SK-N-SH (cell line): ENCODE measurements at regions not wholly inside any gene's neighbourhood (a gene's known extent, or its start where the extent isn't known, plus 50 kb on each side); places are given as distances from the start of the nearest gene placed in this dataset.

Source experiments
- EP300 ChIP-seq, 2 experiments: IDR thresholded peaks; 2 replicates each; pipeline versions ENCODE4 v1.4.0 to v1.6.1; 2012; ENCODE audit warnings: borderline replicate concordance in 1 of 2, low read depth in 1 of 2, low read length in 1 of 2
- EZH2phosphoT487 ChIP-seq: fragments of 200-600 bp; sonication (generic); IDR thresholded peaks from 2 replicates; pipeline ENCODE4 v1.6.1; 2017; ENCODE audit warnings: low read depth, mixed run types, mild to moderate bottlenecking, antibody characterized with exemption, moderate library complexity, borderline replicate concordance
- FOXJ3 ChIP-seq: sonication (generic); formaldehyde crosslinking; IDR thresholded peaks from 2 replicates; pipeline ENCODE4 v1.5.1; 2020; ENCODE audit warnings: mild to moderate bottlenecking, missing genetic modification reagents
- MEF2A ChIP-seq: IDR thresholded peaks from 2 replicates; pipeline ENCODE4 v1.4.0; 2012; ENCODE audit warnings: low read depth, borderline replicate concordance
- NFIC ChIP-seq: IDR thresholded peaks from 2 replicates; pipeline ENCODE4 v1.4.0; 2012; ENCODE audit warnings: borderline replicate concordance
- POLR2AphosphoS5 ChIP-seq: IDR thresholded peaks from 2 replicates; pipeline ENCODE4 v1.6.1; 2012; ENCODE audit warnings: low read depth, low read length
- TF ChIP-seq, protein P1 (sequence below): fragments of 200-600 bp; sonication (generic); IDR thresholded peaks from 2 replicates; pipeline ENCODE4 v1.6.1; 2017; ENCODE audit warnings: antibody characterized with exemption, mild to moderate bottlenecking, moderate library complexity
- TF ChIP-seq, protein P2 (sequence below): IDR thresholded peaks from 2 replicates; pipeline ENCODE4 v1.4.0; 2012; ENCODE audit warnings: low read depth
- TF ChIP-seq, protein P3 (sequence below): IDR thresholded peaks from 2 replicates; pipeline ENCODE4 v1.4.0; 2012; ENCODE audit warnings: low read depth, borderline replicate concordance
- TF ChIP-seq, protein P4 (sequence below): IDR thresholded peaks from 2 replicates; pipeline ENCODE4; 2012

DNA sequence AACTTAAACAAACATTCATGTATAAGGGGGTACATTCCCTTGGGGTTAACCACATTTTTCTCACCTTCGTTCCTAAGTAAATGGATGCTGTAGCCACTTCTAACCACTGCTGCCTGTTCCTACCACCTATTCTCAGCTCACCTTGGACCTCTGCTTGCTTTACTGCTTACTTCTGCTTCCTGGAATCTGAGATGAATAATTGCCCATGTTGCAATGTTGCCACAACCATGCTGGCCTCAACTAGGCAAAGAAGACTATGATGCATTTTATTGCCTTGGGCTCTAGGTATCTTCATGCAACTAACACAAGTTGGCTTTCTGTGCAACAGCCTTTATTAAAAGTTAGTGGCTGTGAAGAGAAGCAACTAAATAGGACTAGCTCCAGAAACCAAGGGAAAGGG is 106.3 kb upstream of the TCF4 start:
- TF ChIP-seq, protein P1, sequence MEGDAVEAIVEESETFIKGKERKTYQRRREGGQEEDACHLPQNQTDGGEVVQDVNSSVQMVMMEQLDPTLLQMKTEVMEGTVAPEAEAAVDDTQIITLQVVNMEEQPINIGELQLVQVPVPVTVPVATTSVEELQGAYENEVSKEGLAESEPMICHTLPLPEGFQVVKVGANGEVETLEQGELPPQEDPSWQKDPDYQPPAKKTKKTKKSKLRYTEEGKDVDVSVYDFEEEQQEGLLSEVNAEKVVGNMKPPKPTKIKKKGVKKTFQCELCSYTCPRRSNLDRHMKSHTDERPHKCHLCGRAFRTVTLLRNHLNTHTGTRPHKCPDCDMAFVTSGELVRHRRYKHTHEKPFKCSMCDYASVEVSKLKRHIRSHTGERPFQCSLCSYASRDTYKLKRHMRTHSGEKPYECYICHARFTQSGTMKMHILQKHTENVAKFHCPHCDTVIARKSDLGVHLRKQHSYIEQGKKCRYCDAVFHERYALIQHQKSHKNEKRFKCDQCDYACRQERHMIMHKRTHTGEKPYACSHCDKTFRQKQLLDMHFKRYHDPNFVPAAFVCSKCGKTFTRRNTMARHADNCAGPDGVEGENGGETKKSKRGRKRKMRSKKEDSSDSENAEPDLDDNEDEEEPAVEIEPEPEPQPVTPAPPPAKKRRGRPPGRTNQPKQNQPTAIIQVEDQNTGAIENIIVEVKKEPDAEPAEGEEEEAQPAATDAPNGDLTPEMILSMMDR: no peak
- TF ChIP-seq EP300 (IDR thresholded peaks at IDR 0.05; ENCODE audit: borderline replicate concordance in 1 of 2, low read depth in 1 of 2, low read length in 1 of 2) (no peak), POLR2AphosphoS5 (no peak), NFIC (no peak), MEF2A (no peak), FOXJ3 (CRISPR knock-in tag) (no peak), EZH2phosphoT487 (no peak)
- TF ChIP-seq, protein P2, sequence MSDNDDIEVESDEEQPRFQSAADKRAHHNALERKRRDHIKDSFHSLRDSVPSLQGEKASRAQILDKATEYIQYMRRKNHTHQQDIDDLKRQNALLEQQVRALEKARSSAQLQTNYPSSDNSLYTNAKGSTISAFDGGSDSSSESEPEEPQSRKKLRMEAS: no peak
- TF ChIP-seq, protein P3, sequence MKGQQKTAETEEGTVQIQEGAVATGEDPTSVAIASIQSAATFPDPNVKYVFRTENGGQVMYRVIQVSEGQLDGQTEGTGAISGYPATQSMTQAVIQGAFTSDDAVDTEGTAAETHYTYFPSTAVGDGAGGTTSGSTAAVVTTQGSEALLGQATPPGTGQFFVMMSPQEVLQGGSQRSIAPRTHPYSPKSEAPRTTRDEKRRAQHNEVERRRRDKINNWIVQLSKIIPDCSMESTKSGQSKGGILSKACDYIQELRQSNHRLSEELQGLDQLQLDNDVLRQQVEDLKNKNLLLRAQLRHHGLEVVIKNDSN: no peak
- TF ChIP-seq, protein P4, sequence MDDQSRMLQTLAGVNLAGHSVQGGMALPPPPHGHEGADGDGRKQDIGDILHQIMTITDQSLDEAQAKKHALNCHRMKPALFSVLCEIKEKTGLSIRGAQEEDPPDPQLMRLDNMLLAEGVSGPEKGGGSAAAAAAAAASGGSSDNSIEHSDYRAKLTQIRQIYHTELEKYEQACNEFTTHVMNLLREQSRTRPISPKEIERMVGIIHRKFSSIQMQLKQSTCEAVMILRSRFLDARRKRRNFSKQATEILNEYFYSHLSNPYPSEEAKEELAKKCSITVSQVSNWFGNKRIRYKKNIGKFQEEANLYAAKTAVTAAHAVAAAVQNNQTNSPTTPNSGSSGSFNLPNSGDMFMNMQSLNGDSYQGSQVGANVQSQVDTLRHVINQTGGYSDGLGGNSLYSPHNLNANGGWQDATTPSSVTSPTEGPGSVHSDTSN: no peak
